Astrocyte (in vitro differentiated cells and primary cell): ENCODE measurements at regions not wholly inside any gene's neighbourhood (a gene's known extent, or its start where the extent isn't known, plus 50 kb on each side); places are given as distances from the start of the nearest gene placed in this dataset.

Experiments
- DNase-seq: peaks from one replicate; pipeline ENCODE4 v3.0.0-alpha.2; 2010; ENCODE audit warnings: low read depth
- FAIRE-seq: peaks from 2 replicates; lab custom pipeline; 2011; peaks lifted over from hg19 to GRCh38; lab: Jason Lieb, UNC
- H2AFZ ChIP-seq: 2 replicates; pipeline ENCODE4 v1.6.0; 2012; ENCODE audit warnings: low read depth, low read length, inconsistent platforms
- H3K27ac ChIP-seq: 2 replicates; pipeline ENCODE4 v1.5.1; 2011; ENCODE audit warnings: low read depth, low read length, inconsistent platforms
- H3K27me3 ChIP-seq: 2 replicates; pipeline ENCODE4 v1.6.0; 2011; ENCODE audit warnings: low read length, inconsistent platforms; ENCODE audit not compliant: insufficient read depth
- H3K36me3 ChIP-seq: 2 replicates; pipeline ENCODE4 v1.5.1; 2011; ENCODE audit warnings: low read length, inconsistent platforms; ENCODE audit not compliant: insufficient read depth
- H3K4me1 ChIP-seq: 2 replicates; pipeline ENCODE4 v1.5.1; 2011; ENCODE audit warnings: low read length, inconsistent platforms; ENCODE audit not compliant: insufficient read depth
- H3K4me2 ChIP-seq: 2 replicates; pipeline ENCODE4 v1.6.0; 2012; ENCODE audit warnings: low read length, inconsistent platforms
- H3K4me3 ChIP-seq: 2 replicates; pipeline ENCODE4 v1.5.1; 2011; ENCODE audit warnings: low read depth, mild to moderate bottlenecking, low read length, inconsistent platforms; ENCODE audit not compliant: insufficient read depth
- H3K79me2 ChIP-seq: 2 replicates; pipeline ENCODE4 v1.6.0; 2012; ENCODE audit warnings: mild to moderate bottlenecking, low read length, inconsistent platforms; ENCODE audit not compliant: insufficient read depth
- H3K9ac ChIP-seq: 2 replicates; pipeline ENCODE4 v1.6.0; 2012; ENCODE audit warnings: mild to moderate bottlenecking, low read length, inconsistent platforms
- H3K9me3 ChIP-seq: 2 replicates; pipeline ENCODE4 v1.5.1; 2012; ENCODE audit warnings: low read depth, mild to moderate bottlenecking, low read length, inconsistent platforms; ENCODE audit not compliant: insufficient read depth
- H4K20me1 ChIP-seq: 2 replicates; pipeline ENCODE4 v1.6.0; 2012; ENCODE audit warnings: low read length, inconsistent platforms; ENCODE audit not compliant: insufficient read depth
- H3K27ac Mint-ChIP-seq: one replicate; pipeline ENCODE4 v1.8.0; 2021; ENCODE audit warnings: mild to moderate bottlenecking, mixed read lengths; ENCODE audit not compliant: unreplicated experiment
- H3K27me3 Mint-ChIP-seq: one replicate; pipeline ENCODE4 v1.8.0; 2021; ENCODE audit warnings: low read depth, mixed read lengths; ENCODE audit not compliant: unreplicated experiment
- H3K36me3 Mint-ChIP-seq: one replicate; pipeline ENCODE4 v1.8.0; 2021; ENCODE audit warnings: low read depth, mixed read lengths; ENCODE audit not compliant: unreplicated experiment
- H3K4me1 Mint-ChIP-seq: one replicate; pipeline ENCODE4 v1.8.0; 2021; ENCODE audit warnings: low read depth, mixed read lengths; ENCODE audit not compliant: unreplicated experiment
- H3K4me3 Mint-ChIP-seq: one replicate; pipeline ENCODE4 v1.8.0; 2021; ENCODE audit warnings: mild to moderate bottlenecking, moderate library complexity, mixed read lengths; ENCODE audit not compliant: unreplicated experiment
- H3K9me3 Mint-ChIP-seq: one replicate; pipeline ENCODE4 v1.8.0; 2021; ENCODE audit warnings: mild to moderate bottlenecking, mixed read lengths; ENCODE audit not compliant: unreplicated experiment
- CTCF ChIP-seq: IDR thresholded peaks from 2 replicates; pipeline ENCODE4 v1.5.1; 2011; ENCODE audit warnings: low read depth, mild to moderate bottlenecking, inconsistent platforms, low read length, moderate library complexity; ENCODE audit not compliant: insufficient read depth
- EZH2 ChIP-seq: IDR thresholded peaks from 2 replicates; pipeline ENCODE4 v1.6.1; 2012; ENCODE audit warnings: mild to moderate bottlenecking, low read length, inconsistent platforms; ENCODE audit not compliant: insufficient read depth

GRCh38 chr2:153228904-153229303 is 249.7 kb downstream of the RPRM start:
- Histone ChIP-seq H3K79me2 (no peaks in the 10 kb centered on the region), H3K4me3 (no peak overlapping the region), H3K9ac (no peak overlapping the region), H3K36me3 (no peaks in the 10 kb centered on the region), H2AFZ (no peak overlapping the region), H3K4me1 (no peaks in the 10 kb centered on the region), H4K20me1 (no peaks in the 10 kb centered on the region), H3K27me3 (no peaks in the 10 kb centered on the region), H3K27ac (no peak overlapping the region), H3K4me2 (no peak overlapping the region), H3K9me3 (peaks cover under 1% of the 10 kb centered on the region)
- Mint-ChIP-seq H3K4me1 (no peaks in the 10 kb centered on the region), H3K27ac (no peak overlapping the region), H3K36me3 (no peaks in the 10 kb centered on the region), H3K4me3 (no peak overlapping the region), H3K9me3 (peaks cover 2% of the 10 kb centered on the region), H3K27me3 (no peaks in the 10 kb centered on the region)
- TF ChIP-seq EZH2 (no peak), CTCF (no peak)
- FAIRE-seq (no peak), DNase-seq (no peak)

GRCh38 chr2:153227981-153228380 is 250.6 kb downstream of the RPRM start:
- Histone ChIP-seq H4K20me1 (no peaks in the 10 kb centered on the region), H3K4me3 (no peak overlapping the region), H3K9ac (no peak overlapping the region), H3K79me2 (no peaks in the 10 kb centered on the region), H3K27me3 (no peaks in the 10 kb centered on the region), H3K4me1 (no peaks in the 10 kb centered on the region), H3K4me2 (no peak overlapping the region), H2AFZ (no peak overlapping the region), H3K9me3 (no peaks in the 10 kb centered on the region), H3K36me3 (no peaks in the 10 kb centered on the region), H3K27ac (no peak overlapping the region)
- Mint-ChIP-seq H3K4me3 (no peak overlapping the region), H3K36me3 (no peaks in the 10 kb centered on the region), H3K27me3 (no peaks in the 10 kb centered on the region), H3K4me1 (no peaks in the 10 kb centered on the region), H3K9me3 (peaks cover 2% of the 10 kb centered on the region), H3K27ac (no peak overlapping the region)
- no peak for DNase-seq
- no peak for FAIRE-seq
- TF ChIP-seq CTCF (no peak), EZH2 (no peak)

GRCh38 chr2:153222231-153223165 is 256.1 kb downstream of the RPRM start:
- H3K27ac Mint-ChIP-seq = no peak overlapping the region

More at GRCh38 chr2:153222231-153223165, 256.1 kb downstream of the RPRM start:
- H3K9me3 Mint-ChIP-seq = peaks cover 4% of the 10 kb centered on the region
- H2AFZ ChIP-seq = no peak overlapping the region
- H3K27ac ChIP-seq = no peak overlapping the region
- no peaks in the 10 kb centered on the region for H3K4me1 ChIP-seq
- H3K36me3 ChIP-seq = no peaks in the 10 kb centered on the region
- H3K9me3 ChIP-seq = no peaks in the 10 kb centered on the region
- H3K4me1 Mint-ChIP-seq = no peaks in the 10 kb centered on the region
- TF ChIP-seq CTCF = no peak
- no peak for TF ChIP-seq EZH2
- H3K79me2 ChIP-seq = no peaks in the 10 kb centered on the region
- no peak overlapping the region for H3K4me3 ChIP-seq
- FAIRE-seq = no peak
- no peaks in the 10 kb centered on the region for H3K27me3 ChIP-seq
- no peaks in the 10 kb centered on the region for H3K27me3 Mint-ChIP-seq
- H3K4me2 ChIP-seq = no peak overlapping the region
- H4K20me1 ChIP-seq = no peaks in the 10 kb centered on the region
- no peak overlapping the region for H3K9ac ChIP-seq
- H3K4me3 Mint-ChIP-seq = no peak overlapping the region
- H3K36me3 Mint-ChIP-seq = no peaks in the 10 kb centered on the region
- peak; percentile 0 for DNase-seq
